Endothelial cell of umbilical vein (primary cell): ENCODE measurements at regions not wholly inside any gene's neighbourhood (a gene's known extent, or its start where the extent isn't known, plus 50 kb on each side); places are given as distances from the start of the nearest gene placed in this dataset.

Experiments used
- CTCF ChIP-seq, 2 donors: IDR thresholded peaks; 1 replicate in 1 of 2; 2 replicates in 1 of 2; pipeline ENCODE4 v1.5.1; 2011; ENCODE audit warnings: low read length in 2 of 2, mild to moderate bottlenecking in 2 of 2, moderate library complexity in 2 of 2, control low read depth in 1 of 2, inconsistent platforms in 1 of 2, low read depth in 1 of 2; ENCODE audit not compliant: insufficient read depth in 1 of 2; ENCODE audit errors: extremely low read depth in 1 of 2
- EZH2 ChIP-seq: IDR thresholded peaks from 2 replicates; pipeline ENCODE4 v1.6.1; 2012; ENCODE audit warnings: borderline replicate concordance, low read depth, mild to moderate bottlenecking, moderate library complexity, low read length, inconsistent platforms; ENCODE audit not compliant: severe bottlenecking
- JUN ChIP-seq: IDR thresholded peaks from 2 replicates; pipeline ENCODE4 v1.6.1; 2011; ENCODE audit warnings: borderline replicate concordance, low read depth; ENCODE audit not compliant: insufficient read length, insufficient read depth
- POLR2A ChIP-seq: IDR thresholded peaks from 2 replicates; pipeline ENCODE4 v1.6.1; 2012; ENCODE audit warnings: low read depth, mild to moderate bottlenecking, control low read depth, low read length

- TF ChIP-seq CTCF (IDR thresholded peaks at IDR 0.05; ENCODE audit: extremely low read depth in 1 of 2, insufficient read depth in 1 of 2, low read depth in 1 of 2, low read length in 2 of 2) (no peak), POLR2A (no peak), JUN (no peak), EZH2 (no peak)
Observed at GRCh38 chr6:82712389-82712788, 348.8 kb downstream of the TPBG start.
